Prostate gland (tissue), 2 donors: ENCODE measurements at regions not wholly inside any gene's neighbourhood (a gene's known extent, or its start where the extent isn't known, plus 50 kb on each side); places are given as distances from the start of the nearest gene placed in this dataset.

Experiments
- DNase-seq: peaks from one replicate; pipeline ENCODE4 v3.0.0-alpha.2; 2019; ENCODE audit warnings: low spot score
- H3K27ac ChIP-seq, 2 donors: fragments of 200-600 bp; sonication (generic); 2 replicates each; pipeline ENCODE4 v1.5.1; 2017 to 2019
- H3K27me3 ChIP-seq: fragments of 200-600 bp; sonication (generic); replicated peaks from 2 replicates; pipeline ENCODE4 v1.5.1; 2019; ENCODE audit not compliant: insufficient read depth
- H3K36me3 ChIP-seq, 2 donors: fragments of 200-600 bp; sonication (generic); 1 replicate in 1 of 2; 2 replicates in 1 of 2; pipeline versions ENCODE4 v1.5.1 to v1.8.1; 2017 to 2019
- H3K4me1 ChIP-seq: fragments of 200-600 bp; sonication (generic); replicated peaks from 2 replicates; pipeline ENCODE4 v1.5.1; 2019
- H3K4me3 ChIP-seq, 2 donors: fragments of 200-600 bp; sonication (generic); 2 replicates each; pipeline ENCODE4 v1.5.1; 2017 to 2019
- H3K9me3 ChIP-seq: fragments of 200-600 bp; sonication (generic); 2 replicates; pipeline ENCODE4 v1.5.1; 2017
- POLR2A ChIP-seq: fragments of 450-650 bp; IDR thresholded peaks from one replicate; pipeline ENCODE4 v1.6.1; 2016; ENCODE audit warnings: antibody characterized with exemption, mild to moderate bottlenecking
- POLR2AphosphoS5 ChIP-seq: sonication (generic); formaldehyde crosslinking; IDR thresholded peaks from one replicate; pipeline ENCODE4 v1.6.1; 2017; ENCODE audit warnings: antibody characterized with exemption
- WGBS: methylation state at CpG from one replicate; pipeline ENCODE4 v1.1.5; 2018; 5-methylcytosine and 5-hydroxymethylcytosine counted together
- intact Hi-C: fragments of 100-400 bp; cut with DNase I; formaldehyde crosslinking; loops from one replicate; pipeline ENCODE4 v1.14.2; 2022
- TF ChIP-seq, protein P1 (sequence below), 4 experiments: fragments of 200-600 bp in 2 of 4; fragments of 450-650 bp in 2 of 4; sonication (generic) in 2 of 4; IDR thresholded peaks; 1 replicate in 3 of 4; 2 replicates in 1 of 4; pipeline ENCODE4 v1.5.1; 2016 to 2019; ENCODE audit warnings: antibody characterized with exemption in 4 of 4, mild to moderate bottlenecking in 2 of 4, moderate library complexity in 2 of 4

DNA sequence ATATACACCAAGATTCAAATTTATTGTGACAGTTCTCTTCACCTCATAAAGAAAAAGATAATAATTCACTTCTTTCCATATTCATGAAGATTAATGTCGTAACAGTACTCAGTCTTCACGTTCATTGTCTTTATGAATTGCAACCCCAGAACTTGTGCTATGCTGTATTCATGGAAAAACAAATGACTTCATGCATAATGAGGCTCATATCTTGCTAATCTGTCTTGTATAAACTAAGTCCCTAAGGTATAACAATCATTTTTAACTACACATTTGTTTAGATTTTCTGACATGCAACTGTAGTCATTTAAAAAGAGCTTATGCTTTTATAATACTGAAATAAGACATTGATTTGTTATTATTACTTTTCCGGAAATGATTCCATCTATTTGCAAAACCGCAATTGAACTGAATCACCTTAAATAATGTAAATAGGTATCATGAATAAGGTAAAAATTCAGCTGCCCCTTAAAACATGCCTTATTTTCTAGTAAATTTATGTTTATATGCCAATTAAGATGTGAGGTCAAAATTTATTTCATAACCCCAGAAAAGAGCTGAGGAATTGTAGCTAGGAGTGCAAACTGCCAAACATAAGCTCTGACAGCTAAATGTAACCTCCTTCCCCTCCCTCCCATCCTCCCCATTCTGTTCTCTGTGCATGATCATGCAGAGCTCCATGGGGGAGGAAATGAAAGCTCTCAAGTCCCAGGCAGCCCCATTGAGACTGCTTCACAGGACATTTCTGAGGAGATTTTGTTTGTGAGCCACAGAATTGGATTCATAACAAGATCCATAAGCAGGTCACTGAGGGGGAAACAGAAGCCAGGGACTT lies 301.6 kb downstream of the ATP23 start:
- no peak overlapping the region for H3K27ac ChIP-seq
- no peaks in the 10 kb centered on the region for H3K4me1 ChIP-seq
- no peaks in the 10 kb centered on the region for H3K27me3 ChIP-seq
- no peaks in the 10 kb centered on the region for H3K9me3 ChIP-seq
- H3K4me3 ChIP-seq = no peak overlapping the region
- TF ChIP-seq, protein P1, sequence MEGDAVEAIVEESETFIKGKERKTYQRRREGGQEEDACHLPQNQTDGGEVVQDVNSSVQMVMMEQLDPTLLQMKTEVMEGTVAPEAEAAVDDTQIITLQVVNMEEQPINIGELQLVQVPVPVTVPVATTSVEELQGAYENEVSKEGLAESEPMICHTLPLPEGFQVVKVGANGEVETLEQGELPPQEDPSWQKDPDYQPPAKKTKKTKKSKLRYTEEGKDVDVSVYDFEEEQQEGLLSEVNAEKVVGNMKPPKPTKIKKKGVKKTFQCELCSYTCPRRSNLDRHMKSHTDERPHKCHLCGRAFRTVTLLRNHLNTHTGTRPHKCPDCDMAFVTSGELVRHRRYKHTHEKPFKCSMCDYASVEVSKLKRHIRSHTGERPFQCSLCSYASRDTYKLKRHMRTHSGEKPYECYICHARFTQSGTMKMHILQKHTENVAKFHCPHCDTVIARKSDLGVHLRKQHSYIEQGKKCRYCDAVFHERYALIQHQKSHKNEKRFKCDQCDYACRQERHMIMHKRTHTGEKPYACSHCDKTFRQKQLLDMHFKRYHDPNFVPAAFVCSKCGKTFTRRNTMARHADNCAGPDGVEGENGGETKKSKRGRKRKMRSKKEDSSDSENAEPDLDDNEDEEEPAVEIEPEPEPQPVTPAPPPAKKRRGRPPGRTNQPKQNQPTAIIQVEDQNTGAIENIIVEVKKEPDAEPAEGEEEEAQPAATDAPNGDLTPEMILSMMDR (IDR thresholded peaks at IDR 0.05) = no peak
- no peak for TF ChIP-seq POLR2A
- DNase-seq = no peak
- 77% methylated on average over 4 of the region's 4 CpGs for WGBS
- intact Hi-C loops = no loop called here
- H3K36me3 ChIP-seq = no peaks in the 10 kb centered on the region

DNA sequence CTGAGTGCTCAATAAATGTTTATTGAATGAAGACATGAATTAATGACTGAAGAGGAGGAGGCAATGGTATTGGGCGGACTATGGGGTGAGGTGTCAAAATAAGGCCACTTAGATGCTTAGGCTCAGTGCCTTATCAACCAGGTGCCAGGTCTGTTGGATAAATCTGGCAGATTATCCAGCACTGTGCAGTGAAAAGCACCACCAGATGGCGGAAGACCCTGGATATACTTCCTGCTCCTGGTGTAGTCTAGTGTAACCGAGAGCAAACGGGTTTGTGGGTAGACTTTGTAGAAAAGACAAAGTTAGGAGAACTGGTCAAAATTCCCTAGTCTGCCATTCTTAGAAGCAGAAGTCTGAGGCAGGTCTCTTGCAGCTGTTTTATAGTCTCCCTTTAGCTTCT lies 306.3 kb downstream of the ATP23 start:
- Histone ChIP-seq H3K27ac (no peak overlapping the region), H3K36me3 (no peaks in the 10 kb centered on the region), H3K4me1 (no peaks in the 10 kb centered on the region), H3K4me3 (no peak overlapping the region), H3K27me3 (no peaks in the 10 kb centered on the region), H3K9me3 (no peaks in the 10 kb centered on the region)
- 94% methylated on average over 4 of the region's 4 CpGs for WGBS
- intact Hi-C loops = no loop called here
- DNase-seq = no peak
- TF ChIP-seq POLR2A (no peak), POLR2AphosphoS5 (no peak)
- TF ChIP-seq, protein P1 (IDR thresholded peaks at IDR 0.05) = no peak

DNA sequence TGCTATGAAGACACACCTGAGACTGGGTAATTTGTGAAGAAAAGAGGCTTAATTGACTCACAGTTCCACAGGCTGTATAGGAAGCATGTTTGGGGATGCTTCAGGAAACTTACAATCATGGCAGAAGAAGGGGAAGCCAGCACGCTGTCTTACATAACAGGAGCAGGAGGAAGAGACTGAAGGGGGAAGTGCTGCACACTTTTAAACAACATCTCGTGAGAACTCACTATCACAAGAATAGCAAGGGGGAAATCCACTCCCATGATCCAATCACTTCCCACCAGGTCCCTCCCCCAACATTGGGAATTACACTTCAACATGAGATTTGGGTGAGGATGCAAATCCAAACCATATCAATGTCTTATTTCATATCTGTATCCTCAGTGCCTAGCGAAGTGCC lies 307.2 kb downstream of the ATP23 start:
- intact Hi-C loops = no loop called here
- Histone ChIP-seq H3K36me3 (no peaks in the 10 kb centered on the region), H3K27me3 (no peaks in the 10 kb centered on the region), H3K4me1 (no peaks in the 10 kb centered on the region), H3K27ac (no peak overlapping the region), H3K9me3 (no peaks in the 10 kb centered on the region), H3K4me3 (no peak overlapping the region)
- TF ChIP-seq POLR2A = no peak
- no peak for TF ChIP-seq POLR2AphosphoS5
- TF ChIP-seq, protein P1 (IDR thresholded peaks at IDR 0.05) = no peak
- WGBS = 90% methylated on average over 3 of the region's 3 CpGs
- DNase-seq = no peak

DNA sequence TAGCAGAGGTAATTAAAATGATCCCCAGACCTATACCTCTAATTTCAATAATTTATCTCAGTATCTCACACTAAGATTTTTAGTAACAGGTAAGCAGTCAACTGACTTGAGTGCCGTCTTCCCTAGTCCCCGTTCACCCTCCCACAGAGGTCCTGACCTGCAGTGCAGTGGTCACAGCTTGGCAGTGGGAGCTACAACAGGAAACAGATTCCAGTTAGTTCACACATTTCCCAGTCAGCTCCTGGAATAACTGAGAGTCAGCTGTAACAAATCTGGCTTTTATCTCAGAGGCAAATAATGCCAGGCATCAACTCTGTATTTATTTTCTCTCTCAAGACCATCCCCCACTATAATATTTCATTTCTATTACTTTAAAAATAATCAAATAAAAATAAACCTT lies 308.2 kb downstream of the ATP23 start:
- TF ChIP-seq, protein P1 (IDR thresholded peaks at IDR 0.05) = no peak
- TF ChIP-seq POLR2AphosphoS5 = no peak
- no peak for TF ChIP-seq POLR2A
- 63% methylated on average over 2 of the region's 2 CpGs for WGBS
- Histone ChIP-seq H3K4me3 (no peak overlapping the region), H3K36me3 (no peaks in the 10 kb centered on the region), H3K27ac (no peak overlapping the region), H3K27me3 (no peaks in the 10 kb centered on the region), H3K9me3 (no peaks in the 10 kb centered on the region), H3K4me1 (no peaks in the 10 kb centered on the region)
- intact Hi-C loops = no loop called here
- DNase-seq = no peak

DNA sequence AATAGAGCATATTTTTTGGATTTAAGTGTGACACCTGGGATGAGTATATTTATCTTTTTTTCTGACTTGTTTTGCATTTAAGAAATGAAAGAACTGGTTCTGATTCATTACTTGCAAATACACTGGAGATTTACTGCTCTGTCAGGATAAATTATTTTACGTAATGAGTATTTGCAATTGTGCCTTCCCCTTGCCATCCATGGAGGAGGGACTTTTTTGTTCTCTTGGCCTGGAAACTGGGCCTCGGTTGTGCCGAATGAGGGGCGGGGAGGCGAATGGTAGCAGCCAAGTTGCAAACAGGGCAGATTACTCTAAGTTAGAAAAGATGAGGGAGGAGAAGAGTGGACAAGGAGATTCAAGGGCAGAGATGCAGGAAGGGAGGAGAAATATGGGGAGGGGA lies 308.7 kb downstream of the ATP23 start:
- H3K9me3 ChIP-seq = no peaks in the 10 kb centered on the region
- H3K36me3 ChIP-seq = no peaks in the 10 kb centered on the region
- 62% methylated on average over 5 of the region's 5 CpGs for WGBS
- TF ChIP-seq, protein P1 (IDR thresholded peaks at IDR 0.05) = no peak
- no peak for TF ChIP-seq POLR2A
- no peak for TF ChIP-seq POLR2AphosphoS5
- no peak overlapping the region for H3K4me3 ChIP-seq
- DNase-seq = no peak
- intact Hi-C loops = no loop called here
- H3K27me3 ChIP-seq = no peaks in the 10 kb centered on the region
- no peaks in the 10 kb centered on the region for H3K4me1 ChIP-seq
- H3K27ac ChIP-seq = no peak overlapping the region
